GM19463 (cell line): ENCODE measurements at regions not wholly inside any gene's neighbourhood (a gene's known extent, or its start where the extent isn't known, plus 50 kb on each side); places are given as distances from the start of the nearest gene placed in this dataset.
"Not testable (repeated sequence)": the region's sequence is repeated elsewhere in the genome, so short reads cannot be mapped to it uniquely, and the experiment has no call there.

Experiments
- ATAC-seq: cut with Tn5 transposase; IDR thresholded peaks from one replicate; pipeline ENCODE4 v1.9.1; 2021; ENCODE audit warnings: mild to moderate bottlenecking, moderate library complexity; ENCODE audit not compliant: unreplicated experiment

DNA sequence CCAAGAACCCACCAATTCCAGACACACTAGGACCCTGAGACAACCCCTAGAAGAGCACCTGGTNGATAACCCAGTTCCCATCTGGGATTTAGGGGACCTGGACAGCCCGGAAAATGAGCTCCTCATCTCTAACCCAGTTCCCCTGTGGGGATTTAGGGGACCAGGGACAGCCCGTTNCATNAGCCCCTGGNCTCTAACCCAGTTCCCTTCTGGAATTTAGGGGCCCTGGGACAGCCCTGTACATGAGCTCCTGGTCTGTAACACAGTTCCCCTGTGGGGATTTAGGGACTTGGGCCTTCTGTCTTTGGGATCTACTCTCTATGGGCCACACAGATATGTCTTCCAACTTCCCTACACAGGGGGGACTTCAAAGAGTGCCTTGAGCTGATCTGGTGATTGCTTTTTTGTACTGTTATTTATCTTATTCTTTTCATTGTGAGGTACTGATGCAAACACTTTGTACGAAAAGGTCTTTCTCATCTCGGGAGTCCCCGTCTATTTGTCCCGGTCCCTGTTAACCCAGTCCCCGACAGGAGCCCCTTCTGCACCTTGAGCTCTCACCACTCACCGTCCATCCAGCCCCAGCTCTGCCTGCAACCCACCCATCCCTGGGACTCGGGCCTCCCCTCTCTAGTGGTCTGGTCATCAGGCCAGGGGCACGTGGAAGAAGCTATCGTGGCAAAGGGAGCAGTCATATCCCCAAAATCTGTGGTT, 58.2 kb upstream of the PLCXD1 start:
- ATAC-seq = not testable (repeated sequence)

DNA sequence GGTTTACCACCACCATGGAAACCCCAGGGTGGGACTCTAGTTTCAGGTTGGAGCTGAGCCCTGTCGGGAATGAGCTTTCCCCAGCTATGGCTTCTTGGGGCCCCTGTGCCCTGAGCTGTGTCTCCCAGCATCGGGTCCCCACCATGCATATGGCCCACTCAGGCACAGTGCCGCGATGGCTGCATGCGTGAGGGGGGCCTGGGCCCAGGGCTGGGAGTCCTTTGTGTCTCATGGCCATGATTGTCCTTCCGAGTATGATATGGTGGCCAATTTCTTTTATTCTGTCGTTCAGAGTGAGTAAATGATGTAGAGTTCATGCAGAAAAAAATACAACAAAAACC, 57.7 kb upstream of the PLCXD1 start:
- not testable (repeated sequence) for ATAC-seq

DNA sequence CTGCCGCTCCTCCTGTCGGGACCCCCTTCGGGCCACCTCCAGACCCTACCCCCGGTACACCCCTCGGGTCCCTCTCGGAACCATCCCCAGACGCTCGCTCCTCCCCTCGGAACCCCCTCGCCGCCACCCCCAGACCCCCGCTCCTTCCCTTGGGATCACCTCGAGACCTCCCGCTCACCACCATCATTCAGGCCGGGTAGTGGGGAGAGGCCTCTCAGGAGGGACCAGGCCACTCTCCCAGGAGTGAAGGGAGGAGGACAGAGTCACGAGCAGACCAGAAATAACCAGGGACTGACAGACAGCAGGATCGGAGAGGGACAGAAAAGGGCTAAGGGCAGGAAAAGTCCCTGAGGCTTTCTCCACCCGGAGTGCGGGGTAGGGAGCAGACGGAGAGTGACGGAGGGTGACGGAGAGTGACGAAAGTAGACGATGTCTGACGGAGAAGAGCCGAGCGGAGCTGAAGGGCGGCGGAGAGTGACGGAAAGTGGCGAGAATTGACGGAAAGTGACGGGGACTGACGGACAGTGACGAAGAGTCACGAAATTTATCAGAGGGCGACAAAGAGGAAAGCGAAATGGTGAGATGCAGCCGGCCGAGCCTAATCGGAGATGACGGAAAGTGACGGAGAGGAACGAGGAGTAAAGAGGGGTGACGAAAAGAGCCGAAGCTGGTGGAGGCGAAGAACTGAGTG, 54.6 kb upstream of the PLCXD1 start:
- ATAC-seq = peak; percentile 56

DNA sequence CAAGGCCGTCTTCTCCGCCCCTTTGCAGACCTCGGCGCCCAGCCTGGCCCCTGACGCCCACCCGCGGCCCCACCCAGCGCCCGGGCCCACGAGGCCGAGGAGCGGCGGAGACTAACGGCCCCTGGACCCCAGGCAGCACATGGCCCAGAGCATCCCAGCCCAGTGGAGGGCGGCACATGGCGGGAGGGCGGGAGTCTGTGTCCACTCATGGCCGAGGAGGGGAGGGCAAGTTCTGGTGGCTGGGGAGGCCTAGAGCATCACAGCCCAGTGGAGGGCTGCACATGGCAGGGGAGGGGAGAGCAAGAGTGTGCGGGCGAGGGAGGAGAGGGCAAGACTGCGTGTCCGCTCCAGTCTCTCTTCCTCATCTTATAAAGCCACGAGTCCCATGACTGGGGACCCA, 53.8 kb upstream of the PLCXD1 start:
- ATAC-seq = not testable (repeated sequence)
